COLO668 (cell line): ENCODE measurements at regions not wholly inside any gene's neighbourhood (a gene's known extent, or its start where the extent isn't known, plus 50 kb on each side); places are given as distances from the start of the nearest gene placed in this dataset.
"Not testable (repeated sequence)": the region's sequence is repeated elsewhere in the genome, so short reads cannot be mapped to it uniquely, and the experiment has no call there.

ENCODE experiments used
- DNase-seq: peaks from one replicate; lab custom pipeline; 2025; ENCODE audit not compliant: unreplicated experiment; lab: John Stamatoyannopoulos, UW

DNA sequence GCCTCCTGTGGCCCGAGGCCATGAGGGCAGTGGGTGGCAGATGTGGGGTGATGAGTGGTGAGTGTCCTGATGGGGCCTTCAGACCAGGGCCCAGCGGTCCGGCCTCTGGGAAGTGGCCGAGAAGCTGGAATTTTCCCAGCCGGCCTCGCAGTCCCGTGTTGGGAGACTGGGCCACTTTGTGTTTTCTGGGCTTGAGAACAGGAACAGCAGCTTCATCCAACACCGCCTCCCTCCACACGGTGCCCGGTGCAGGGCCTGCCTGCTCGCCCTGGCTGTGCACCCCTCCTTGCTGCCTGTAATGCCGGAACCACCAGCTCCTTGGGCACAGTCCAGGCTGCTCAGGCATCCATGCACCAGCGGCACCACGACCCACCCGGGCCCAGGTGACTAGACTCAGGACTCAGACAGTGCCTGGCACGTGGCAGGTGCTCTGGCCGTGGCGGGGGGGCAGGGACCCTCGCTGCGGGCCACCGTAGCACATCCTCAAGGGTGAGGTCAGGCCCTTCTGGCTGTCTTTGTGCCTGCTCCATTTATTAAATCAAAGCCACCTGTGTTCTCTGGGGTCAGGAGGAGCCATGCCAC, 194.7 kb downstream of the BANP start:
- DNase-seq: not testable (repeated sequence)

DNA sequence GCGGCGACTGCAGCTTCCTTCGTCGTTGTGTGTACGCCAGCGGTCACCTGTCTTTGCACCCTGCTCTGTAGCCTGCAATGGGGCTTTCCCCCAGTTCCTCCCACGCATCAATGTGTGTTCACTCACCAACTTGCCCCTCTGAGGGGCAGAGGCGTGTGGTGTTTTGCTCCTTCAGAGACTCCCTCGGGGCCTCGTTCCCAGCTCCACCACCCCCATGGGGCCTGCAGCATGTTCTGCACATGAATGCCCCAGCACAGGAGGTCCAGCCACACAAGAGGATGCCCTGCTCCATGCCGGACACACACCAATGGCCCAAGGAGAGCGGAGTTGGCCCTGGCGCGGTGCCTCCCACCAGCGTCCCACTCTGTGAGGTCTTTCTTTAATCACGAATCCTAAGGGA, 196.8 kb downstream of the BANP start:
- DNase-seq: not testable (repeated sequence)

DNA sequence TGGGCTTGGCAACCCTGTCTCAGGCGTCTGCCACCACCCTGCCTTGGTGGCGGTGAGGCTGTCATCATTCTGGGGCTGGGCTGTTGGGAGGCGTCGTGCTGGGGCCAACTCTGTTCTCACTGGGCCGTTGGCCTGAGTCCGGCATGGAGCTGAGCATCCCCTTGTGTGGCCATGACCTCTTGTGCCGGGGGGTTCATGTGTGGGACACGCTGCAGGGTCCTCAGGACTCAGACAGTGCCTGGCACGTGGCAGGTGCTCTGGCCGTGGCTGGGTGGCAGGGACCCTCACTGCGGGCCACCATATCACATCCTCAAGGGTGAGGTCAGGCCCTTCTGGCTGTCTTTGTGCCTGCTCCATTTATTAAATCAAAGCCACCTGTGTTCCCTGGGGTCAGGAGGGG, 197.4 kb downstream of the BANP start:
- not testable (repeated sequence) for DNase-seq

DNA sequence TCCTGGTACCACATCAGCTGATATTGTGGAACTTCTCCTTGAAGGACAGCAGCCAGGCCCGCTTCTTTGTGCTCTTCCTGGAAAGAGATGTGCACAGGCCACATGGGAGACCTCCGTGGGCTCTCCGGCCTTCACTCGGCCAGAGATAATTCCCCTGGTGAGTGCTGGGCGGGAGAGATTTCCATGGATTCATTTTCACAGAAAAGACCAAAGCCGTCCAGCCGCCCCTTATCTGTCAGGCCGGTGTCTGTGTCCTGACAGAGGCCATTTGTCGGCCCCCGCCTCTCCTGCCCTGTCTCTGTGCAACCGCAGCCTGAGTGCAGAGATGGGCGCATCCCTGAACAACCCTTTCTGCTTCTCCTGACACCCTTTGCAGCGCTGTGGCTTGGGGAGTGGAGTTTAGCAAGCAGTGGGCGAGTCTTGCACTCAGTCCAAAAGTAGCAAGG, 197.9 kb downstream of the BANP start:
- DNase-seq: not testable (repeated sequence)

DNA sequence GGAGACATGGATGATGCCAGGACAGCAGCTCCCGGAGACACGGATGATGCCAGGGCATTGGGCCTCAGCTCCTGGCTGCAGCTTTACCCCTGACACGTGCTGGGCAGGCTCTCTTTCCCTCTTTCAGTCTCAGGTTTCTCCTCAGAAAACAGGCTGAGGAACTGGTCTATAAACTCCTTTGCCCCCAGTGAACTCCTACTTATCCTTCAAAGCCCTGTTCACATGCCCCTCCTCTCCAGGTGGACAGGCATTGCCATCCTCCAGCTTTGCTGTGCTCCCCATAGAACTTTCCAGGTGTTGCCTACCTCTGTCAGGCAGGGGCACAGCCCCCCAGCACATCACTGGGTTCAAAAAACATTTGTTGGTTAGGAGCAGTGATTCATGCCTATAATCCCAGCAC, 198.4 kb downstream of the BANP start:
- DNase-seq: not testable (repeated sequence)

DNA sequence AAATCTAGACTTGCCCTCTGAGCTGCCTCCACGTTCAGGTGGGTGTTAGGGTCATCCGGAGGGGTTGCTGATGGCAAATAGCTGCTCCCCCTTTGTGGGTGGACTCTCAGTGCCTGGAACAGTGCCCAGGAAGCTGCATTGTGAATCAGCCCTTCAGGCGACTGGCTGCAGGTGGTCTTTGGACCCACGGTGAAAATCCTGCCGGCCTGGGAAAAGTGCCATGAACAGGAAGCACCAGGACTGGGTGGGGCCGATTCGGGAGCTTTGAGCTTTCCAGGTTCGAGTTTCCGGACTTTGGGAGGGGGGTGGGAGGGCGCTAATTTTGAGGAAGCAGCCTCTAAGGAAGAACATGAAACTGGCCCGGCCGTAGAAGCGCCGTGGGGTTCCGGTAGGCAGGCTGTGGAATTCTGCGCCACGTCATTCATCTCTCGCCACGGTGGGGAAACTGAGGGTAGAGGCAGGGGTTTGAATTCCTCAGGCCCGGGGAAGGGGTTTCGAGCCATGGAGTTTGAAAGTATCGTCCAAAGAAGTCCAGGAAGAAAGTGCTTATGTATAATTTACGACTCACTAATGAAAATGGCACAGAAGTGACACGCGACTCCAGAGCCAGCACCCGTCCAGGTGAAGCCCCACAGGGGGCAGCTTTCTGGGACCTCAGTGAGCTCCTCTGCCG, 199.4 kb downstream of the BANP start:
- not testable (repeated sequence) for DNase-seq

DNA sequence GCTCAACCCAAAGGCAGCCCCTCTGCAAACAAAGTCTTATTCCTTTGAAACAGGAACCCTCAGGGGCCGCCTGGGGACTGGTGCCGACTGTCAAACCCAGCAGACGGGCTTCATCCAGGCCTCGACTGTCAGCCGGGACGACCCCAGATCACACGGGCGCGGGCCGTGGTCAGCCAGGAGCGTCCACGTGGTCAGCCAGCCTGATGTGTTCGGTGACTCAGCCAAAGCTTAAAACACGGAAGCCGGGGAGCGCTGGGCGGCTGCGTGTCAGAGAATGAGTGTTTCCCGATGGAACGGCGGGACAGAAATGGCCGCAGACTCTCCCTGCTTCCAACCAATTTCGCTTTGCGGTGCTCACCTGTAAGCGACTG, 199.9 kb downstream of the BANP start:
- peak; percentile 25 for DNase-seq

DNA sequence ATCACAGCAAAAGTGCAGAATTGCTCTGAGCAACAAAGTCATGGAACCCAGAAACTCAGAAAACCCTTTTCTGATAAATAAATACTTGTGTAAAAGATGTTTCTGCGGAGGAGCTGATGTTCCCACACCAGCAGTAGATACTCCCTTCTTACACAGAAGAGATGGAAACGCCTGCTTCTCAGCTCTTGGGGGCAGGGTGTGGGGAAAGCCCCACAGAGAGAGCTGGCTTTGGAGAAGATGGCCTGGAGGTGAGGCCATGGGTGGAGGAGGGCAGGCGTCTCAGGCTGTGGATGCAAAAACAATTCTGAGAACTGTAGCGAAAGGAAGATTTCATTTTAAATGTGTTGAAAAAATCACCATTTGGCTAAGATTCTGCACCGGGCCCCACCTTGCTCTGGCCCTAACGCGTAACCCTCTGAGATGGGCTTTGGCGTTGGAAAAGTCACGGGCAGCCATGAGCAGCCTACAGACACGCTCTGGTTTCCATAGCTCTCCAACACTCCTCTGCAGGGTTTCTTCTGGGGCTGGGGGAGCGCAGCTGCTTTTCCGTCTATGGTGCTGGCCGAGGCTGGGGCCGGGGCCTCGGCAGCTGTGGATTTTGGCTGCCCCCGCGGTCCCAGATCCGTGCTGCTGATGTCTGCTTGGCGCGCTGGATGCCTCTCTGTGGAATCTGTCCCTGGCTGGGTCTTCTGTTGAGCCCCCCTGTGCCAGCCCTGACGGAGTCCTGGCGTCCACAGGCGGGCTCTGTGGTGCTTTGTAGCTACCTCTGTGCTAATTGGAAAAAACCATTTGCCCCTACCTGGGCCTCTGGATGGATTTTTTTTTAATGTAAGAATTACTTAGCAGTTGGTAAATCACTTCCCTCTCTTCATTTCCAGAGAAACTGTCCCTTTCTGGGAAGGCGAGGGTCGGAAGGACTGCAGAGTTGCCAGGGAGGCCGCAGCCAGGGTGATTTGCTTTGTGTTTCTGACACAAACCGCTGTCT, 200.9 kb downstream of the BANP start:
- DNase-seq: not testable (repeated sequence)

DNA sequence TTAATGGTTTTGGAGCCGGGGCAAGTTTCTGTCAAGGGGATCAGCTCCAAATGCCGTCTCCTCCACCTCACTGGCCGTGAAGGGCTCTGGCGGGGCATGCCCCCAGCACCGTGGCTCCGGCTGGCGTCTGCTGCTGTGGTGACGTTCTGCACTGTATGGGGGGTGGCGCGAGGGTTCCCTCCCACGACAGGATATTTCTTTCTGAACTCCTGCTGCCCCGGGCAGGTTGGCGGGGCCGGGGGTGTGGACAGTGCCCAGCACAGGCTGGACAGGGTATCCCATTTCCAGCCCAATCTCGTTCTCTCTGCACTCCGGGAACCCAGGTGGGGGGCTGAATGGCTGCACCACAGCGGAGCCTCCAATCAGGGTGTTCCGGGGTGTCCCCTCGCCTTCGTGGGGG, 201.6 kb downstream of the BANP start:
- DNase-seq: not testable (repeated sequence)

DNA sequence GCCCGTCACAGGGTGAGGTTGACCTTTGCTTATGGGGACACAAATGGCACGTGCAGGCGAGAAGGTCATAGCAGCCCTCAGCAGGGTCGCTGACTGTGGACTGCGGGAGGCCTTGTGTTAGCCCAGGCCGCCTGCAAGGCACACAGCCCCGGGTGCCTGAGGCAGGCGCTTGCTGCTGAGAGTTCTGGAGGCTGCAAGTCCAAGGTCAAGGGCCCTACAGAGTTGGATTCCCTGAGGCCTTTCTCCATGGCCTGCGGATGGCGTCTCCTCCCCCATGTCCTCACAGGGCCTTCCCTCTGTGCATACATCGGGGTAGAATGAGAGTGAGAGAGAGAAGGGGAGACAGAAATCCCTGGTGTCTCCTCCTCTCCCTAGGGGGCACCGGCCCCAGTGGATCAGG, 202.3 kb downstream of the BANP start:
- not testable (repeated sequence) for DNase-seq

DNA sequence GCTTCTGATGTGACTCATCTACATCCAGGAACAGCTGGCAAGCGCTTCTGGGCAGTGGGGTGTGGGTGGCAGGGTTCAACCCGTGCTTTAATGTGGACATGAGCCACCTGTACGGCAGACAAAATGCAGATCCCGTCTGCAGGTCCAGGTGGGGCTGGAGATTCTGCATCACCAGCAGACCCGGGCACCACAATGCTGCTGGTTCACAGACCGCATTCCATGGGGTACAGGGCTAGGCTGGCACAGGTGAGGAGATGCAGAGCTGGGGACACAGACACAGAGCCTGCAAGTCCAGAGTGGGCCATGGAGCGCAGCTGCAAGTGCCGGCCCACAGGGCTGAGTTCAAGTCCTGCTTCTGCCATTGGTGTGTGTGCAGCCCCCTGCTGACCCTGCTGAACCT, 203.7 kb downstream of the BANP start:
- DNase-seq: not testable (repeated sequence)

DNA sequence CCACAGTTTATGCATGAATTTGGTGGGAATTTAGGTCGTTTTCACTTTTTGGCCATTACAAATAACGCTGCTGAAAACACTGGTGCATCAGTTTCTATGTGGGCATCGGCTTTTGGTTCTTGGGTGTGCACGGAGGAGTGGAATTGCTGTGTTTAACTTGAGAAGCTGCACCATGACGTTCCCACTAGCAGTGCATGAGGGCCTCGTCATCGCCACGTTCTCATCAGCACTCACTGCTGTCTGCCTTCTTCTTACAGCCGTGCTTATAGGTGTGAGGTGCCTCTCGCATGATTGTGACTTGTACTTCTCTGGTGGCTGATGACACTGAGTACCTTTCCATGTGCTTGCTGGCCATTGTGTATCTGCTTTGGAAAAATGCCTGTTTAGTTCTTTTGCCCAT, 204.4 kb downstream of the BANP start:
- not testable (repeated sequence) for DNase-seq

DNA sequence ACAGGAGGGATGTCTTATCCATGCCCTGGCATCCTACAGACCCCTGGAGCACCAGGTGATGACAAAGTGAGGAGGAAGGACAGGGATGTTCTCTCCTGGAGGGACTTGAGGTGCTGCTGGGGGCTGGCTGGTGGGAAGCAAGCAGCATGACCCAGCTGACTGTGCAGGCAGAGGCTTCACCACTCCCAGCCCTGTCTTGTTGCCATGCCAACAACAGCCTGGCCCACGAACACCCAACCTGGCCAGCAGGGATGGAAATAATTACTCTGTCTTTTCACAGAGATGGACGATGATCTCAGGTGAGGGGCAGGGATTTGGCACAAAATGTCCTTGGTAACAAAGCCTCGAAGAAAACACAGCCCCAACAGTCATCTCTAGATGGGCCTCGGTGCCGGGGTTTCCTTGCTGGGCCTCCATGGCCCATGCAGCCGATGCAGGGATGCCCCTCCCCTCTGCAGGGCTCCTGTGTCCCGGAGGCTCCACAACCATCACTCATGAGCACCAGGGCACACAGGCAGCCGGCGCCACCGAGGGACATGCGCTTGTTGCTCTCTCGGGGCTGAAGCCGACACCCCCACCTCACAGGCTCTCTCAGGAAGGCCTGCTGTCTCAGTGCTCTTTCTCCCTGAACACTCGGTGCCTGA, 205.5 kb downstream of the BANP start:
- not testable (repeated sequence) for DNase-seq

DNA sequence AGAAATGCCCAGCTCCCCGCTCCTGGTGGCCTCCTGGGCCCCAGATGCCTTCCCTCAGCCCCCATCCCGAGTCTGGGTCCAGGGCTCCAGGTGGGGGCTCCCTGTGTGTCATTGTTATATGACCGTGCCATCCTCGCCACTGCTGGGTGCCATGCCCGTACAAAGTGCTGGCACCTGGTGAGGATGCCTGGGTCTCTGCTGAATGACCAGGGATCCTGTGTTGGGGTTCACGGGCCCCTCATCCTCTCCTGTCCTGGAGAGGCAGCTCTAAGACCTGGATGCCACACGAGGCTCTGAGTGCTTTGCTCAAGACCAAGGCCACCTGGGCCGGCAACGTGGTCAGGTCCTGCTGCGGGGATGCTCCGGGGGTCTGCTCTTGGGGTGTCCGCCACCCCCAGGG, 206.5 kb downstream of the BANP start:
- DNase-seq: not testable (repeated sequence)

DNA sequence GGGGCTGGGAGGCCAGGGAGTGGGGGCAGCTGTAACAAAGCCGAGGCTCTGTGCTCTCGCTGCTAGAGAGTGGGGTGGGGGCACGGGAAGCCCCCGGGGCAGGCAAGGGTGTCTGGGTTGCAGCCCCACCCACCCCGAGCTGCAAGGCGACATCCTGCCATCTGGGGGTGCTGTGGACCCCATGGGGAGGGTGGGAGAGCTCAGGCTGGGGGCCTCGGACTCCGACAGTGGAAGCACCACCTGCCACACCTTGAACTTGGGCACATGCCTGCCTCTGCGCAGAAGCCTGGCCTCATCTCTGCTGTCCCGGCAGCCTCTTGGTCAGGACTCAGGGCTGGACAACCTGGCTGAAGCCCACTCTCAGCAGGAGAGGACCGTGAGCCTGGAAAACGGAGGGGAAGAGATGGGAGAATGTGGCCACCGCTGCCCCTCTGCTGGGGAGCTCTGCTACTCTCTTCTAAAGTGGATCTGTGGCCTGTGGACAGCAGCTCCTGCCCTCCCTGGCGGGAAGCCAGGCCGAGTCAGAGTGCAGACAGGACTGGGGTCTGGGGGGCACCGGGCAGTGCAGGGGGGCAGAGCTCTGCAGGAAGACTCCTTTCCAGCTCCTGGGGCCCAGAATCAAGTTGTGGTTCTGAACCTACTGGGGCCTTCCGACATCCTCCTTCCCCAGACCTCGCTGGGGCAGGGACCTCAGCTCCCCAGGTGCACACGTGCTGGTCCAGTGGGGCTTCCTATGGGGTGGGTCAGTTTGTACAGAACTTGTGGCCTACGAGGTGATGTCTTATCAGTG, 207.2 kb downstream of the BANP start:
- not testable (repeated sequence) for DNase-seq

DNA sequence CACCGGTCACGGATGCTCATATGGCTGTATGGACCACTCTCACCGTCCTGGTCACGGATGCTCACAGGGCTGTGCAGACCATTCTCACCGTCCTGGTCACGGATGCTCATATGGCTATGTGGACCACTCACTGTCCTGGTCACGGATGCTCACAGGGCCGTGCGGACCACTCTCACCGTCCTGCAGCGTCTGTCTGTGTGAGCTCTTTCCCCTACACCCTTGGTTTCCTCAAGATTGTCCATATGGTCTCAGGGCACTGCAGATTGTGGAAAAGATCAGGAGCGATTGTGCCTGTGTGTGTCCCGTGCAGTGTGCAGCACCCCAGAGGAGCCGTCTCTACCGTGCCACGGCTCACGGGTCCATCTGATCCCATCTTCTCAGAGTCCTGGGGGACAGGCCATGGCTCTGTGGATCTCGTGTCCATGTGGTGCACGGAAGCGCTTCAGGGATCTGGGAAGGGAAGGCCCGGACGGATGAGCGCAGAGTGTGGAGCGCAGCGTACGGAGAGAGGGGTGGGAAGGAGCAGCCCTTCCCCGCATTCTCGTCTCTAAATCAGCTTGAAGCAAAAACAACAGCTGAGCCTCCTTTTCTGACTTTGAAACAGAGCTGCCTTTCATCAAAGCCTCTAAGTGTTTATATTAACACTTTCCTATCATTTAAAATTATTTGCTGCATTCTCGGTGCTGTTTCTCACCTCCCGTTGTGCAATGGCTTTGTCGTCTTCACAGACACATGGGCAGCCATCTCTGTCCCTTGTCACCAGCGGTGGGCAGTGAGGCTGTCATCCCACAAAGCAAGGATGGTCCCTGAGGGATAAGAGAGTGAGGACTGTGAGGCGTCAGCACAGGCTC, 208.0 kb downstream of the BANP start:
- not testable (repeated sequence) for DNase-seq

DNA sequence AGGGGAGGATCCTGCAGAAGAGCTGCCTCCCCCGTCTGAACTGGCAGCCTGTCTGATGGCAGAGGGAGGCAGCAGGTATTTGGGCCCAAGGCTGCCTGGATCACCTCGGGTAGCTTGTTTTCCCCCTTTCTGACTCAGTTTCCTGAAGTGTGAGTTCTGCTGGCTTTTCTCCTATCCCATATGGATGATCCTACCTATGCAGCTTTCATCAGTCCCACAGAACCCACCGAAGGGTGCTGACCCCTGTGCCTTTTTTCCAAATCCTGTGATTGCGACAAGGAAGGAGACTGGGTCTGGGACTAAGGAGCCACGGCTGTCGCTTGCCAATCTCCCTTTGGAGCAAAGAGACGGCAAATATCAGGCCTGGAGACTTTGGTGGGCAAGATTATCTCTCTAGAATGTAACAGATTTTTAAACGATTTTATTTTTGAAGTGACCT, 208.7 kb downstream of the BANP start:
- not testable (repeated sequence) for DNase-seq

DNA sequence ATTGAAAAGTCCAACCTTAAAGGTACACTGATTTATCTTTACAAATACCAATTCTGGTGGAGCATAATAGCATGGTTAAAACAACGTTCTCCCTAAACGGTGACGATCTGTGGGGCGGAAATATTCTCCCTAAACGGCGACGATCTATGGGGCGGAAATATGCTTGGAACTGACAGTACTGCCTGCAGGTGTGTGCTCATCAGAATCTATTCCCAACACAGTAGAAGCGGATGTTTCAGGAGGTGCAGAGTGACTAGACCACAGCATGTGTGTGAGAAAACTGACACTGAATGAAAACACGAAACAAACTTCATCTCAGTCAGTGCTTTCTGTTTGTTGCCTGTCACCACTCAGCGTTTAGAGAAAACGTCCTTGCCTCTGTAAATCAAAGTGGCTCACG, 210.0 kb downstream of the BANP start:
- DNase-seq: not testable (repeated sequence)

DNA sequence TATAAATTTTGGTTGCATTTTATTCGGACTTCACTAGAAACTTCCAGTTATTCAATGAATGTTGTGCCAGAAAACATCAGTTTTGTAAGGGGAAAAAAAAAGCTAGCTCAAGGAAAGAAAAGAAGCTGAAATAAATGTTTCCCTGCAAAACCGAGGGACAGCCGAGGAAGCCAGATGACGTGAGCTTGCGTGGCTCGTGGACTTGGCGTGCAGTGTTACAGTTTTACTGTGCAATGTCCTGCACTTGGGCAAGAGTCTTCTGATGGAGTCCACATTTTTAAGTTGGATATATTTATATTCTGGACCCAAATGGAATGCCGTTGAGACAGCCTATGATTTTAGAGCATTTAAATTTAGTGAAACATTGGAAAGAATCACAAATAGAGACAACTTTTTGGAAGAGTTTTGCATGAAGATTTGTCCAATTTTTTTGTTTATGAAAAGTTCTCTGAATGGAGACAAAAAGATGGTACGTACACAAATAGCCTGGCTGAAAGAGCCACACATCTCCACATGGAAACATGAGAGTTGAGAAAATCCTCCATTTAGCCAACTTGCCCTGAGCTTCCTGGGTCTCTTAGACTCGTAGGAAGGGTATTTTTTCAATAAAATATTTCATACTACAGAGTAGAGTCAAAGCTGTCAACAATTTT, 210.5 kb downstream of the BANP start:
- not testable (repeated sequence) for DNase-seq
